ENCODE measurements at regions not wholly inside any gene's neighbourhood (a gene's known extent, or its start where the extent isn't known, plus 50 kb on each side); places are given as distances from the start of the nearest gene placed in this dataset.

- Histone ChIP-seq H2AFZ (ENCODE audit: low read length, unreplicated experiment) (no peak overlapping the region), H3K4me3 (ENCODE audit: low read depth, low read length) (no peak overlapping the region), H3K27me3 (ENCODE audit: insufficient read depth, low read length) (no peaks in the 10 kb centered on the region), H3K27ac (ENCODE audit: low read depth, low read length) (no peak overlapping the region), H3K79me2 (ENCODE audit: control insufficient read depth, insufficient read depth, low read length, unreplicated experiment) (no peaks in the 10 kb centered on the region), H3K36me3 (ENCODE audit: insufficient read depth, low read length) (peaks cover 16% of the 10 kb centered on the region), H3K4me1 (ENCODE audit: control insufficient read depth, insufficient read depth, low read length, unreplicated experiment) (no peaks in the 10 kb centered on the region)
Observed at GRCh38 chr4:122203407-122203806, 51.3 kb downstream of the BLTP1 start.

GRCh38 chr4:122205687-122206086, 53.6 kb downstream of the BLTP1 start:
- H3K79me2 ChIP-seq (ENCODE audit: control insufficient read depth, insufficient read depth, low read length, unreplicated experiment) = no peaks in the 10 kb centered on the region
- no peaks in the 10 kb centered on the region for H3K4me1 ChIP-seq (ENCODE audit: control insufficient read depth, insufficient read depth, low read length, unreplicated experiment)
- H2AFZ ChIP-seq (ENCODE audit: low read length, unreplicated experiment) = no peak overlapping the region
- H3K27me3 ChIP-seq (ENCODE audit: insufficient read depth, low read length) = no peaks in the 10 kb centered on the region
- peaks cover 13% of the 10 kb centered on the region for H3K36me3 ChIP-seq (ENCODE audit: insufficient read depth, low read length)
- H3K27ac ChIP-seq (ENCODE audit: low read depth, low read length) = no peak overlapping the region
- no peak overlapping the region for H3K4me3 ChIP-seq (ENCODE audit: low read depth, low read length)

- peaks cover 9% of the 10 kb centered on the region for H3K36me3 ChIP-seq (ENCODE audit: insufficient read depth, low read length)
- no peaks in the 10 kb centered on the region for H3K79me2 ChIP-seq (ENCODE audit: control insufficient read depth, insufficient read depth, low read length, unreplicated experiment)
- H3K4me3 ChIP-seq (ENCODE audit: low read depth, low read length) = no peak overlapping the region
- no peaks in the 10 kb centered on the region for H3K4me1 ChIP-seq (ENCODE audit: control insufficient read depth, insufficient read depth, low read length, unreplicated experiment)
- no peak overlapping the region for H2AFZ ChIP-seq (ENCODE audit: low read length, unreplicated experiment)
- no peaks in the 10 kb centered on the region for H3K27me3 ChIP-seq (ENCODE audit: insufficient read depth, low read length)
- H3K27ac ChIP-seq (ENCODE audit: low read depth, low read length) = no peak overlapping the region
Observed at GRCh38 chr4:122212880-122213279, 60.7 kb downstream of the BLTP1 start.

- H3K36me3 ChIP-seq (ENCODE audit: insufficient read depth, low read length) = no peaks in the 10 kb centered on the region
- H3K27me3 ChIP-seq (ENCODE audit: insufficient read depth, low read length) = no peaks in the 10 kb centered on the region
- H3K4me3 ChIP-seq (ENCODE audit: low read depth, low read length) = no peak overlapping the region
- H3K4me1 ChIP-seq (ENCODE audit: control insufficient read depth, insufficient read depth, low read length, unreplicated experiment) = no peaks in the 10 kb centered on the region
- no peaks in the 10 kb centered on the region for H3K79me2 ChIP-seq (ENCODE audit: control insufficient read depth, insufficient read depth, low read length, unreplicated experiment)
- no peak overlapping the region for H2AFZ ChIP-seq (ENCODE audit: low read length, unreplicated experiment)
- no peak overlapping the region for H3K27ac ChIP-seq (ENCODE audit: low read depth, low read length)
Observed at GRCh38 chr4:122218762-122219161, 66.6 kb downstream of the BLTP1 start.

- H3K79me2 ChIP-seq (ENCODE audit: control insufficient read depth, insufficient read depth, low read length, unreplicated experiment) = no peaks in the 10 kb centered on the region
- no peaks in the 10 kb centered on the region for H3K36me3 ChIP-seq (ENCODE audit: insufficient read depth, low read length)
- no peaks in the 10 kb centered on the region for H3K27me3 ChIP-seq (ENCODE audit: insufficient read depth, low read length)
Observed at GRCh38 chr4:122219356-122219755, 67.2 kb downstream of the BLTP1 start.

GRCh38 chr4:122221322-122221721, 69.2 kb downstream of the BLTP1 start:
- Histone ChIP-seq H3K79me2 (ENCODE audit: control insufficient read depth, insufficient read depth, low read length, unreplicated experiment) (no peaks in the 10 kb centered on the region), H3K4me1 (ENCODE audit: control insufficient read depth, insufficient read depth, low read length, unreplicated experiment) (no peaks in the 10 kb centered on the region), H3K27ac (ENCODE audit: low read depth, low read length) (no peak overlapping the region), H2AFZ (ENCODE audit: low read length, unreplicated experiment) (no peak overlapping the region), H3K4me3 (ENCODE audit: low read depth, low read length) (no peak overlapping the region), H3K36me3 (ENCODE audit: insufficient read depth, low read length) (no peaks in the 10 kb centered on the region), H3K27me3 (ENCODE audit: insufficient read depth, low read length) (no peaks in the 10 kb centered on the region)

More at GRCh38 chr4:122219356-122219755, 67.2 kb downstream of the BLTP1 start:
- Histone ChIP-seq H3K27ac (ENCODE audit: low read depth, low read length) (no peak overlapping the region), H3K4me3 (ENCODE audit: low read depth, low read length) (no peak overlapping the region), H2AFZ (ENCODE audit: low read length, unreplicated experiment) (no peak overlapping the region), H3K4me1 (ENCODE audit: control insufficient read depth, insufficient read depth, low read length, unreplicated experiment) (no peaks in the 10 kb centered on the region)

- Histone ChIP-seq H3K4me1 (ENCODE audit: control insufficient read depth, insufficient read depth, low read length, unreplicated experiment) (no peaks in the 10 kb centered on the region), H3K4me3 (ENCODE audit: low read depth, low read length) (no peak overlapping the region), H3K36me3 (ENCODE audit: insufficient read depth, low read length) (no peaks in the 10 kb centered on the region), H2AFZ (ENCODE audit: low read length, unreplicated experiment) (no peak overlapping the region), H3K27me3 (ENCODE audit: insufficient read depth, low read length) (no peaks in the 10 kb centered on the region), H3K79me2 (ENCODE audit: control insufficient read depth, insufficient read depth, low read length, unreplicated experiment) (no peaks in the 10 kb centered on the region), H3K27ac (ENCODE audit: low read depth, low read length) (no peak overlapping the region)
Observed at GRCh38 chr4:122224348-122224747, 72.2 kb downstream of the BLTP1 start.

- H3K79me2 ChIP-seq (ENCODE audit: control insufficient read depth, insufficient read depth, low read length, unreplicated experiment) = no peaks in the 10 kb centered on the region
- no peak overlapping the region for H2AFZ ChIP-seq (ENCODE audit: low read length, unreplicated experiment)
- no peaks in the 10 kb centered on the region for H3K4me1 ChIP-seq (ENCODE audit: control insufficient read depth, insufficient read depth, low read length, unreplicated experiment)
- no peaks in the 10 kb centered on the region; the same call in 1 of the 2 replicates for H3K36me3 ChIP-seq (ENCODE audit: insufficient read depth, low read length)
- no peak overlapping the region for H3K27ac ChIP-seq (ENCODE audit: low read depth, low read length)
- no peaks in the 10 kb centered on the region for H3K27me3 ChIP-seq (ENCODE audit: insufficient read depth, low read length)
- no peak overlapping the region for H3K4me3 ChIP-seq (ENCODE audit: low read depth, low read length)
Observed at GRCh38 chr4:122227202-122227601, 75.1 kb downstream of the BLTP1 start.

- H3K27ac ChIP-seq (ENCODE audit: low read depth, low read length) = no peak overlapping the region
- no peak overlapping the region for H2AFZ ChIP-seq (ENCODE audit: low read length, unreplicated experiment)
- H3K79me2 ChIP-seq (ENCODE audit: control insufficient read depth, insufficient read depth, low read length, unreplicated experiment) = no peaks in the 10 kb centered on the region
- peaks cover 2% of the 10 kb centered on the region; the same call in 1 of the 2 replicates for H3K36me3 ChIP-seq (ENCODE audit: insufficient read depth, low read length)
- H3K27me3 ChIP-seq (ENCODE audit: insufficient read depth, low read length) = no peaks in the 10 kb centered on the region
- no peaks in the 10 kb centered on the region for H3K4me1 ChIP-seq (ENCODE audit: control insufficient read depth, insufficient read depth, low read length, unreplicated experiment)
- H3K4me3 ChIP-seq (ENCODE audit: low read depth, low read length) = no peak overlapping the region
Observed at GRCh38 chr4:122229857-122230256, 77.7 kb downstream of the BLTP1 start.

GRCh38 chr4:122232633-122233032, 80.5 kb downstream of the BLTP1 start:
- H3K27ac ChIP-seq (ENCODE audit: low read depth, low read length) = no peak overlapping the region
- no peaks in the 10 kb centered on the region for H3K4me1 ChIP-seq (ENCODE audit: control insufficient read depth, insufficient read depth, low read length, unreplicated experiment)
- no peaks in the 10 kb centered on the region for H3K27me3 ChIP-seq (ENCODE audit: insufficient read depth, low read length)
- H3K4me3 ChIP-seq (ENCODE audit: low read depth, low read length) = no peak overlapping the region
- peaks cover 5% of the 10 kb centered on the region; the same call in 1 of the 2 replicates for H3K36me3 ChIP-seq (ENCODE audit: insufficient read depth, low read length)
- H3K79me2 ChIP-seq (ENCODE audit: control insufficient read depth, insufficient read depth, low read length, unreplicated experiment) = no peaks in the 10 kb centered on the region
- no peak overlapping the region for H2AFZ ChIP-seq (ENCODE audit: low read length, unreplicated experiment)

GRCh38 chr4:122234686-122235085, 82.6 kb downstream of the BLTP1 start:
- no peak overlapping the region for H2AFZ ChIP-seq (ENCODE audit: low read length, unreplicated experiment)

More at GRCh38 chr4:122234686-122235085, 82.6 kb downstream of the BLTP1 start:
- no peak overlapping the region for H3K27ac ChIP-seq (ENCODE audit: low read depth, low read length)
- no peaks in the 10 kb centered on the region for H3K27me3 ChIP-seq (ENCODE audit: insufficient read depth, low read length)
- no peak overlapping the region for H3K4me3 ChIP-seq (ENCODE audit: low read depth, low read length)
- H3K36me3 ChIP-seq (ENCODE audit: insufficient read depth, low read length) = peaks cover 6% of the 10 kb centered on the region; the same call in 1 of the 2 replicates
- no peaks in the 10 kb centered on the region for H3K4me1 ChIP-seq (ENCODE audit: control insufficient read depth, insufficient read depth, low read length, unreplicated experiment)
- no peaks in the 10 kb centered on the region for H3K79me2 ChIP-seq (ENCODE audit: control insufficient read depth, insufficient read depth, low read length, unreplicated experiment)

All from ACC112 (cell line).